CD4-positive, alpha-beta T cell (primary cell): ENCODE measurements at regions not wholly inside any gene's neighbourhood (a gene's known extent, or its start where the extent isn't known, plus 50 kb on each side); places are given as distances from the start of the nearest gene placed in this dataset.

Experiments used
- ATAC-seq: fragments of 200-7000 bp; cut with Tn5 transposase; one replicate; pipeline ENCODE4 v1.10.0; 2022; ENCODE audit warnings: mild to moderate bottlenecking; ENCODE audit not compliant: poor library complexity
- CTCF ChIA-PET: fragments of 350-600 bp; sonication (Branson Sonifier 250); formaldehyde crosslinking; loops from one replicate; lab custom pipeline; 2021; ENCODE audit warnings: antibody characterized with exemption, inconsistent platforms; lab: Charles Lee
- POLR2A ChIA-PET: fragments of 350-600 bp; sonication (Branson Sonifier 250); formaldehyde crosslinking; loops from one replicate; lab custom pipeline; 2021; ENCODE audit warnings: antibody characterized with exemption, inconsistent platforms; lab: Charles Lee
- DNase-seq, 14 experiments: peaks; one replicate each; pipeline ENCODE4 v3.0.0-alpha.2; 2013 to 2020; ENCODE audit warnings: mixed read lengths in 2 of 14
- H3K27ac ChIP-seq, 2 donors: one replicate each; pipeline versions ENCODE4 v1.5.1 to v1.7.0; 2013; ENCODE audit warnings: low read length in 2 of 2, low read depth in 1 of 2, mild to moderate bottlenecking in 1 of 2
- H3K27me3 ChIP-seq, 2 experiments: 1 replicate in 1 of 2; 2 replicates in 1 of 2; pipeline versions ENCODE4 v1.6.1 to v1.7.0; 2013; ENCODE audit warnings: low read length in 2 of 2, control low read depth in 1 of 2, mild to moderate bottlenecking in 1 of 2, moderate library complexity in 1 of 2; ENCODE audit not compliant: insufficient read depth in 2 of 2, control insufficient read depth in 1 of 2
- H3K36me3 ChIP-seq: one replicate; pipeline ENCODE4 v1.6.1; 2013; ENCODE audit warnings: low read length, control low read depth; ENCODE audit not compliant: insufficient read depth
- H3K4me1 ChIP-seq: one replicate; pipeline ENCODE4 v1.6.1; 2013; ENCODE audit warnings: low read length, control low read depth; ENCODE audit not compliant: insufficient read depth
- H3K4me3 ChIP-seq: one replicate; pipeline ENCODE4 v1.5.1; 2013; ENCODE audit warnings: mild to moderate bottlenecking, low read length, moderate library complexity
- H3K9me3 ChIP-seq, 2 experiments: 1 replicate in 1 of 2; 2 replicates in 1 of 2; pipeline versions ENCODE4 v1.6.1 to v1.7.0; 2013; ENCODE audit warnings: low read length in 2 of 2, mild to moderate bottlenecking in 2 of 2, control low read depth in 1 of 2, moderate library complexity in 1 of 2; ENCODE audit not compliant: control insufficient read depth in 1 of 2, insufficient read depth in 1 of 2
- H3K27ac Mint-ChIP-seq: one replicate; pipeline ENCODE4 v1.8.0; 2020; ENCODE audit warnings: mixed read lengths
- H3K27me3 Mint-ChIP-seq: one replicate; pipeline ENCODE4 v1.8.0; 2021; ENCODE audit warnings: mixed read lengths
- H3K36me3 Mint-ChIP-seq: one replicate; pipeline ENCODE4 v1.8.0; 2021; ENCODE audit warnings: low read depth, mixed read lengths
- H3K4me1 Mint-ChIP-seq: one replicate; pipeline ENCODE4 v1.8.0; 2021; ENCODE audit warnings: low read depth, mixed read lengths
- H3K4me3 Mint-ChIP-seq: one replicate; pipeline ENCODE4 v1.8.0; 2020; ENCODE audit warnings: mild to moderate bottlenecking, mixed read lengths
- H3K9me3 Mint-ChIP-seq: one replicate; pipeline ENCODE4 v1.8.0; 2020; ENCODE audit warnings: mixed read lengths
- intact Hi-C, 2 experiments: fragments of 100-400 bp; cut with DNase I in 1 of 2; cut with micrococcal nuclease in 1 of 2; formaldehyde crosslinking; loops; one replicate each; pipeline versions ENCODE4 v1.15.1 to v1.9.0; 2023 to 2025; cut with DNase I, micrococcal nuclease
- TF ChIP-seq, protein P1 (sequence below): fragments of 200-600 bp; IDR thresholded peaks from one replicate; pipeline ENCODE4 v1.8.0; 2022; ENCODE audit warnings: antibody characterized with exemption, mild to moderate bottlenecking

DNA sequence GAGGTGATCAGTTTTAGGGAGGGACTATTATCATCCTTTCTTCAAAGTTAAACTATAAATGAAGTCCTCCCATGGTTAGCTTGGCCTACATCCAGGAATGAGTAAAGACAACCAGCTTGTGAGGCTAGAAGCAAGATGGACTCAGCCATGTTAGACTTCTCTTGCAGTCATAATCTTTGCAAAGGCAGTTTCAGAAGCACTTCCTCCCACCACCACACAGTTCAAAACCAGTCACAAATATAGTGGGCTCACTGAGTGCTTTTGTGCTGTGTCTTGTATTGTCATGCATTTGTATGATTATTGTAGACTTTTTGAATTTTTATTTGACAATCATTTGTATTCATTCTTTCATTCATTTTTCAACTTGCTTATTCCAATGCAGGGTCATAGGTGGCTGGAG is 204.5 kb downstream of the ZNF674 start:
- H3K4me3 ChIP-seq, result no peak overlapping the region
- TF ChIP-seq, protein P1, sequence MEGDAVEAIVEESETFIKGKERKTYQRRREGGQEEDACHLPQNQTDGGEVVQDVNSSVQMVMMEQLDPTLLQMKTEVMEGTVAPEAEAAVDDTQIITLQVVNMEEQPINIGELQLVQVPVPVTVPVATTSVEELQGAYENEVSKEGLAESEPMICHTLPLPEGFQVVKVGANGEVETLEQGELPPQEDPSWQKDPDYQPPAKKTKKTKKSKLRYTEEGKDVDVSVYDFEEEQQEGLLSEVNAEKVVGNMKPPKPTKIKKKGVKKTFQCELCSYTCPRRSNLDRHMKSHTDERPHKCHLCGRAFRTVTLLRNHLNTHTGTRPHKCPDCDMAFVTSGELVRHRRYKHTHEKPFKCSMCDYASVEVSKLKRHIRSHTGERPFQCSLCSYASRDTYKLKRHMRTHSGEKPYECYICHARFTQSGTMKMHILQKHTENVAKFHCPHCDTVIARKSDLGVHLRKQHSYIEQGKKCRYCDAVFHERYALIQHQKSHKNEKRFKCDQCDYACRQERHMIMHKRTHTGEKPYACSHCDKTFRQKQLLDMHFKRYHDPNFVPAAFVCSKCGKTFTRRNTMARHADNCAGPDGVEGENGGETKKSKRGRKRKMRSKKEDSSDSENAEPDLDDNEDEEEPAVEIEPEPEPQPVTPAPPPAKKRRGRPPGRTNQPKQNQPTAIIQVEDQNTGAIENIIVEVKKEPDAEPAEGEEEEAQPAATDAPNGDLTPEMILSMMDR, result no peak
- no peaks in the 10 kb centered on the region for H3K9me3 ChIP-seq
- H3K27ac Mint-ChIP-seq, result no peak overlapping the region
- H3K4me1 ChIP-seq, result no peaks in the 10 kb centered on the region
- intact Hi-C loops, result no loop called here
- ChIA-PET POLR2A (no interaction called here), CTCF (no interaction called here)
- H3K9me3 Mint-ChIP-seq, result no peaks in the 10 kb centered on the region
- no peak overlapping the region for H3K27ac ChIP-seq
- no peaks in the 10 kb centered on the region for H3K27me3 Mint-ChIP-seq
- DNase-seq (no peak), ATAC-seq (no peak)
- H3K36me3 ChIP-seq, result no peaks in the 10 kb centered on the region
- H3K36me3 Mint-ChIP-seq, result no peaks in the 10 kb centered on the region
- no peak overlapping the region for H3K4me3 Mint-ChIP-seq
- no peaks in the 10 kb centered on the region for H3K27me3 ChIP-seq
- no peaks in the 10 kb centered on the region for H3K4me1 Mint-ChIP-seq

DNA sequence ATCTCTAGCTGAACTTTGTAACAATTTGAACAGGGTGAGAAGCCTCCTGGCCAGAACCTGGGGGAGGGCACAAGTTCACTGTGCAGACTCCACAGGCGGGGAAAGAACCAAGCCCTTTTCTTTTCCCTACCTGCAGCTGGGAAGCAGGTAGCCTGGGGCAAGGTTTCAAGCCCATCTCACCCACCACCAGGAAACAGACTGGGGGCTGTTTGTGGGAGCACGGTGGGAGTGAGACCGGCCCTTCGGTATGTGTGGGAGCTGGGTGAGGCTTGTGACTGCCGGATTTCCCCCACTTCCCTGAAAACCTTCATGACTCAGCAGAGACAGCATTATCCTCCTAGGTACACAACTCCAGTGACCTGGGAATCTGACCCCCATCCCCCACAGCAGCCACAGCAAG is 211.7 kb downstream of the ZNF674 start:
- intact Hi-C loops, result no loop called here
- no peaks in the 10 kb centered on the region for H3K4me1 ChIP-seq
- no peaks in the 10 kb centered on the region for H3K27me3 Mint-ChIP-seq
- H3K9me3 Mint-ChIP-seq, result peaks cover 2% of the 10 kb centered on the region
- ChIA-PET POLR2A (no interaction called here), CTCF (no interaction called here)
- H3K4me3 Mint-ChIP-seq, result no peak overlapping the region
- no peaks in the 10 kb centered on the region for H3K4me1 Mint-ChIP-seq
- no peaks in the 10 kb centered on the region for H3K9me3 ChIP-seq
- DNase-seq (no peak), ATAC-seq (no peak)
- no peaks in the 10 kb centered on the region for H3K27me3 ChIP-seq
- no peaks in the 10 kb centered on the region for H3K36me3 ChIP-seq
- TF ChIP-seq, protein P1, result no peak
- no peak overlapping the region for H3K27ac ChIP-seq
- no peak overlapping the region for H3K27ac Mint-ChIP-seq
- H3K4me3 ChIP-seq, result no peak overlapping the region
- no peaks in the 10 kb centered on the region for H3K36me3 Mint-ChIP-seq

DNA sequence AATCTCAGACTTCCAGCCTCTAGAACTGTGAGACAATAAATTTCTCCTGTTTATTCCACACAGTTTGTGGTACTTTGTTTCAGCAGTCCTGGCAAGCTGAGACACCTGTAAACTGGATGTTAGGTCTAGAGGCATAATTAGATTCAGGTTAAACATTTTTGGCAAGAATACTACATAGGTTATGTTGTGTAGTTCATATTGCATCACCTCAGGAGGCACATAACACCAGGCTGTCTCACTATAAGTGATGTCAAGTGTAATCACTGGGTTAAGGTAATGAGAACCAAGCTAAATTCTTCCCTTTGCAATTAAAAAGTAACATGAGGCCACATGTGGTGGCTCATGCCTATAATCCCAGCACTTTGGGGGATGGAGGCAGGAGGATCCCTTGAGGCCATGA is 214.2 kb downstream of the ZNF674 start:
- CTCF ChIA-PET, result no interaction called here
- intact Hi-C loops, result no loop called here

More for the DNA sequence above, 214.2 kb downstream of the ZNF674 start:
- no peak for DNase-seq
- H3K9me3 Mint-ChIP-seq, result peaks cover 2% of the 10 kb centered on the region
- Histone ChIP-seq H3K4me3 (no peak overlapping the region), H3K4me1 (no peaks in the 10 kb centered on the region), H3K9me3 (no peaks in the 10 kb centered on the region), H3K27me3 (no peaks in the 10 kb centered on the region), H3K36me3 (no peaks in the 10 kb centered on the region), H3K27ac (no peak overlapping the region)
- H3K27ac Mint-ChIP-seq, result no peak overlapping the region
- no peaks in the 10 kb centered on the region for H3K36me3 Mint-ChIP-seq
- ATAC-seq, result no peak
- H3K4me1 Mint-ChIP-seq, result peaks cover 6% of the 10 kb centered on the region
- no peaks in the 10 kb centered on the region for H3K27me3 Mint-ChIP-seq
- no peak overlapping the region for H3K4me3 Mint-ChIP-seq
- POLR2A ChIA-PET, result no interaction called here
- TF ChIP-seq, protein P1, result no peak
